Hepatocyte (in vitro differentiated cells): ENCODE measurements at regions not wholly inside any gene's neighbourhood (a gene's known extent, or its start where the extent isn't known, plus 50 kb on each side); places are given as distances from the start of the nearest gene placed in this dataset.

Experiments
- EZH2 ChIP-seq: fragments of 200-600 bp; sonication (generic); IDR thresholded peaks from 2 replicates; pipeline ENCODE4 v1.6.1; 2016; ENCODE audit warnings: antibody characterized with exemption, mild to moderate bottlenecking, borderline replicate concordance
- EZH2phosphoT487 ChIP-seq: fragments of 200-600 bp; sonication (generic); IDR thresholded peaks from one replicate; pipeline ENCODE4 v1.6.1; 2018; ENCODE audit warnings: antibody characterized with exemption, mild to moderate bottlenecking, low read depth, moderate library complexity; ENCODE audit not compliant: unreplicated experiment, severe bottlenecking
- TF ChIP-seq, protein P1 (sequence below): fragments of 200-600 bp; sonication (generic); IDR thresholded peaks from 2 replicates; pipeline ENCODE4 v1.5.1; 2016; ENCODE audit warnings: antibody characterized with exemption, mild to moderate bottlenecking; ENCODE audit not compliant: poor library complexity

DNA sequence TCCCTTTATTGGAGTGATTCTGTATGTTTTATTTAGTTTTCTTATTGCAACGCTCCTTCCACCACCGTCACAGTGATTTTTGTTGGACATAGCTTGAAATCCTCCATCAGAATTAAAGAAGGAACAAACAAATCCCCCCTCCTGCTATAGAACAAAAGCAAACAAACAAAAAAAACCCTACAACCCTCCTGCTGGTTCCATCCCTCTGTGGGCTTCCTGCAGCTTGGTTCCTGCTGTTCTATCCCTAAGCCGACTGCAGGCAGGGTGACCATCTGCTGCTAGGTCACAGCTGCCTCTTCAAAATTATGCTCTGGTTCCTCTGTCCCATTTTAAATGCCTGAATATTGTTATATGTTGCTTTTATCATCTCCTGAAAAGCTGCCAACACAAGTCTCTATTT, 116.8 kb upstream of the AGA start:
- TF ChIP-seq, protein P1, sequence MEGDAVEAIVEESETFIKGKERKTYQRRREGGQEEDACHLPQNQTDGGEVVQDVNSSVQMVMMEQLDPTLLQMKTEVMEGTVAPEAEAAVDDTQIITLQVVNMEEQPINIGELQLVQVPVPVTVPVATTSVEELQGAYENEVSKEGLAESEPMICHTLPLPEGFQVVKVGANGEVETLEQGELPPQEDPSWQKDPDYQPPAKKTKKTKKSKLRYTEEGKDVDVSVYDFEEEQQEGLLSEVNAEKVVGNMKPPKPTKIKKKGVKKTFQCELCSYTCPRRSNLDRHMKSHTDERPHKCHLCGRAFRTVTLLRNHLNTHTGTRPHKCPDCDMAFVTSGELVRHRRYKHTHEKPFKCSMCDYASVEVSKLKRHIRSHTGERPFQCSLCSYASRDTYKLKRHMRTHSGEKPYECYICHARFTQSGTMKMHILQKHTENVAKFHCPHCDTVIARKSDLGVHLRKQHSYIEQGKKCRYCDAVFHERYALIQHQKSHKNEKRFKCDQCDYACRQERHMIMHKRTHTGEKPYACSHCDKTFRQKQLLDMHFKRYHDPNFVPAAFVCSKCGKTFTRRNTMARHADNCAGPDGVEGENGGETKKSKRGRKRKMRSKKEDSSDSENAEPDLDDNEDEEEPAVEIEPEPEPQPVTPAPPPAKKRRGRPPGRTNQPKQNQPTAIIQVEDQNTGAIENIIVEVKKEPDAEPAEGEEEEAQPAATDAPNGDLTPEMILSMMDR = no peak
- TF ChIP-seq EZH2 = no peak
- TF ChIP-seq EZH2phosphoT487 = no peak
